Neuronal stem cell (in vitro differentiated cells): ENCODE measurements at regions not wholly inside any gene's neighbourhood (a gene's known extent, or its start where the extent isn't known, plus 50 kb on each side); places are given as distances from the start of the nearest gene placed in this dataset.

ENCODE experiments used
- DNase-seq: peaks from one replicate; pipeline ENCODE4 v3.0.0-alpha.2; 2013; ENCODE audit warnings: low spot score
- H2AFZ ChIP-seq: one replicate; pipeline ENCODE4 v1.6.1; 2013; ENCODE audit warnings: mild to moderate bottlenecking, low read length, inconsistent platforms
- H2AK5ac ChIP-seq: 2 replicates; pipeline ENCODE4 v1.6.1; 2013; ENCODE audit warnings: low read depth, mild to moderate bottlenecking, inconsistent platforms, low read length, moderate library complexity, mixed read lengths
- H2BK120ac ChIP-seq: 2 replicates; pipeline ENCODE4 v1.6.1; 2013; ENCODE audit warnings: low read depth, mild to moderate bottlenecking, inconsistent platforms, low read length, moderate library complexity, mixed read lengths
- H2BK12ac ChIP-seq: one replicate; pipeline ENCODE4 v1.6.1; 2013; ENCODE audit warnings: low read length, inconsistent platforms
- H2BK15ac ChIP-seq: 2 replicates; pipeline ENCODE4 v1.6.1; 2013; ENCODE audit warnings: mild to moderate bottlenecking, low read length, inconsistent platforms, mixed read lengths
- H2BK5ac ChIP-seq: one replicate; pipeline ENCODE4 v1.6.1; 2013; ENCODE audit warnings: inconsistent platforms, mild to moderate bottlenecking, low read length, moderate library complexity
- H3K14ac ChIP-seq: one replicate; pipeline ENCODE4 v1.6.1; 2013; ENCODE audit warnings: low read length, inconsistent platforms
- H3K18ac ChIP-seq: 2 replicates; pipeline ENCODE4 v1.6.1; 2013; ENCODE audit warnings: low read length, inconsistent platforms
- H3K23ac ChIP-seq: 2 replicates; pipeline ENCODE4 v1.6.1; 2013; ENCODE audit warnings: low read depth, mild to moderate bottlenecking, mixed read lengths, low read length, inconsistent platforms; ENCODE audit not compliant: poor library complexity
- H3K27ac ChIP-seq: replicated peaks from 3 replicates; pipeline ENCODE4 v1.5.1; 2013; ENCODE audit warnings: low read length, inconsistent platforms
- H3K27me3 ChIP-seq, 3 experiments: 2 replicates each; pipeline ENCODE4 v1.6.1; 2013; ENCODE audit warnings: low read length in 3 of 3, mild to moderate bottlenecking in 2 of 3, inconsistent platforms in 1 of 3, low read depth in 1 of 3, mixed read lengths in 1 of 3, moderate library complexity in 1 of 3; ENCODE audit not compliant: control insufficient read depth in 3 of 3, insufficient read depth in 3 of 3
- H3K36me3 ChIP-seq, 2 donors: replicated peaks in 1 of 2; 2 replicates each; pipeline ENCODE4 v1.6.1; 2013; ENCODE audit warnings: low read length in 2 of 2; ENCODE audit not compliant: control insufficient read depth in 2 of 2, insufficient read depth in 2 of 2
- H3K4ac ChIP-seq: 2 replicates; pipeline ENCODE4 v1.6.1; 2013; ENCODE audit warnings: inconsistent platforms, mild to moderate bottlenecking, low read length, moderate library complexity
- H3K4me1 ChIP-seq, 2 donors: 1 replicate in 1 of 2; 2 replicates in 1 of 2; pipeline ENCODE4 v1.6.1; 2013; ENCODE audit warnings: low read length in 2 of 2, low read depth in 1 of 2; ENCODE audit not compliant: control insufficient read depth in 2 of 2, insufficient read depth in 1 of 2
- H3K4me2 ChIP-seq: one replicate; pipeline ENCODE4 v1.6.1; 2013; ENCODE audit warnings: mild to moderate bottlenecking, low read length, inconsistent platforms; ENCODE audit not compliant: insufficient read depth, poor library complexity, severe bottlenecking
- H3K4me3 ChIP-seq, 2 donors: 2 replicates each; pipeline ENCODE4 v1.5.1; 2013; ENCODE audit warnings: low read length in 2 of 2, mild to moderate bottlenecking in 2 of 2, inconsistent platforms in 1 of 2, moderate library complexity in 1 of 2
- H3K79me1 ChIP-seq: one replicate; pipeline ENCODE4 v1.6.1; 2013; ENCODE audit warnings: low read depth, mild to moderate bottlenecking, inconsistent platforms, low read length, moderate library complexity
- H3K9ac ChIP-seq: one replicate; pipeline ENCODE4 v1.6.1; 2013; ENCODE audit warnings: mild to moderate bottlenecking, low read depth, low read length, inconsistent platforms; ENCODE audit not compliant: poor library complexity
- H3K9me3 ChIP-seq, 2 donors: replicated peaks in 1 of 2; 2 replicates each; pipeline versions ENCODE3 to v1.6.1; 2013; ENCODE audit warnings: low read length in 2 of 2, mild to moderate bottlenecking in 2 of 2, inconsistent platforms in 1 of 2, low read depth in 1 of 2, mixed read lengths in 1 of 2, moderate library complexity in 1 of 2; ENCODE audit not compliant: control insufficient read depth in 2 of 2, insufficient read depth in 1 of 2
- H4K8ac ChIP-seq: one replicate; pipeline ENCODE4 v1.6.1; 2013; ENCODE audit warnings: low read depth, mild to moderate bottlenecking, inconsistent platforms, low read length, moderate library complexity
- H4K91ac ChIP-seq: one replicate; pipeline ENCODE4 v1.6.1; 2013; ENCODE audit warnings: low read length, low read depth, mild to moderate bottlenecking, inconsistent platforms; ENCODE audit not compliant: poor library complexity
- WGBS, 2 donors: extraction: QIAGEN DNeasy Blood & Tissue Kit; methylation state at CpG; one replicate each; pipeline ENCODE4 v1.1.7; 2013; ENCODE audit warnings: missing lambda C conversion rate in 2 of 2, mixed read lengths in 1 of 2; ENCODE audit not compliant: insufficient read length in 2 of 2, insufficient replicate concordance in 1 of 2; ENCODE audit errors: extremely low coverage in 2 of 2; 5-methylcytosine and 5-hydroxymethylcytosine counted together

- H3K4me3 ChIP-seq: no peak overlapping the region
- H3K36me3 ChIP-seq: no peaks in the 10 kb centered on the region
- H4K91ac ChIP-seq: no peak overlapping the region
- no peak overlapping the region for H3K18ac ChIP-seq
- no peak overlapping the region for H2BK5ac ChIP-seq
- no peak overlapping the region for H2AK5ac ChIP-seq
- no peak for DNase-seq
- H3K79me1 ChIP-seq: no peaks in the 10 kb centered on the region
- H2BK120ac ChIP-seq: no peak overlapping the region
- no CpG with 5 or more reads among the region's 5 CpGs for WGBS, 2 donors
- no peaks in the 10 kb centered on the region for H3K4me1 ChIP-seq
- no peak overlapping the region for H3K27ac ChIP-seq
- no peak overlapping the region for H2BK15ac ChIP-seq
- H3K4me2 ChIP-seq: no peak overlapping the region
- no peak overlapping the region for H3K4ac ChIP-seq
- H4K8ac ChIP-seq: no peak overlapping the region
- no peak overlapping the region for H3K23ac ChIP-seq
- peaks cover 0 to 2% (median 0%) of the 10 kb centered on the region in 3 experiments for H3K27me3 ChIP-seq
- H3K9ac ChIP-seq: no peak overlapping the region
- no peaks in the 10 kb centered on the region for H3K9me3 ChIP-seq
- no peak overlapping the region for H2AFZ ChIP-seq
- H3K14ac ChIP-seq: no peak overlapping the region
- no peak overlapping the region for H2BK12ac ChIP-seq
These were observed 57.0 kb downstream of the RASL11A start for GRCh38 chr13:27327633-27328032.

GRCh38 chr13:27329210-27329609, 58.6 kb downstream of the RASL11A start:
- H3K4me2 ChIP-seq: no peak overlapping the region
- no peak overlapping the region for H4K8ac ChIP-seq
- no peak overlapping the region for H3K14ac ChIP-seq
- H2AFZ ChIP-seq: no peak overlapping the region
- H3K27ac ChIP-seq: no peak overlapping the region
- H2AK5ac ChIP-seq: no peak overlapping the region
- H3K18ac ChIP-seq: no peak overlapping the region
- no peak overlapping the region for H3K9ac ChIP-seq
- H4K91ac ChIP-seq: no peak overlapping the region
- peaks cover 0 to 2% (median 0%) of the 10 kb centered on the region in 3 experiments for H3K27me3 ChIP-seq
- H3K36me3 ChIP-seq: no peaks in the 10 kb centered on the region
- WGBS, 2 donors: no CpG with 5 or more reads among the region's 5 CpGs
- no peak overlapping the region for H2BK120ac ChIP-seq
- no peak for DNase-seq
- H3K9me3 ChIP-seq: no peaks in the 10 kb centered on the region
- no peak overlapping the region for H2BK12ac ChIP-seq
- no peak overlapping the region for H3K23ac ChIP-seq
- H3K79me1 ChIP-seq: no peaks in the 10 kb centered on the region
- H3K4me1 ChIP-seq: no peaks in the 10 kb centered on the region
- H3K4me3 ChIP-seq: no peak overlapping the region
- H2BK5ac ChIP-seq: no peak overlapping the region
- H3K4ac ChIP-seq: no peak overlapping the region
- H2BK15ac ChIP-seq: no peak overlapping the region

GRCh38 chr13:27334774-27335435, 64.3 kb downstream of the RASL11A start:
- no peaks in the 10 kb centered on the region for H3K36me3 ChIP-seq
- no peak overlapping the region for H3K9ac ChIP-seq
- DNase-seq: no peak
- H2AFZ ChIP-seq: no peak overlapping the region
- no CpG with 5 or more reads among the region's 13 CpGs for WGBS, 2 donors
- no peak overlapping the region for H3K23ac ChIP-seq
- peaks cover 0 to 6% of the 10 kb centered on the region in 2 donors for H3K4me1 ChIP-seq
- H4K91ac ChIP-seq: no peak overlapping the region
- H3K14ac ChIP-seq: no peak overlapping the region
- no peak overlapping the region for H2BK120ac ChIP-seq
- no peak overlapping the region for H2BK12ac ChIP-seq
- no peak overlapping the region for H3K4me2 ChIP-seq
- peaks cover 0 to 12% (median 4%) of the 10 kb centered on the region in 3 experiments for H3K27me3 ChIP-seq
- H3K9me3 ChIP-seq: peaks cover 0 to 4% of the 10 kb centered on the region in 2 donors
- H3K4ac ChIP-seq: no peak overlapping the region
- no peak overlapping the region for H3K18ac ChIP-seq
- H3K4me3 ChIP-seq: no peak overlapping the region
- H2BK5ac ChIP-seq: no peak overlapping the region
- H3K27ac ChIP-seq: no peak overlapping the region
- H2AK5ac ChIP-seq: no peak overlapping the region
- no peak overlapping the region for H2BK15ac ChIP-seq
- H3K79me1 ChIP-seq: no peaks in the 10 kb centered on the region
- H4K8ac ChIP-seq: no peak overlapping the region

- no CpG with 5 or more reads among the region's 6 CpGs for WGBS, 2 donors
- H3K79me1 ChIP-seq: no peaks in the 10 kb centered on the region
These were observed 65.5 kb downstream of the RASL11A start for GRCh38 chr13:27336014-27336673.

More at GRCh38 chr13:27336014-27336673, 65.5 kb downstream of the RASL11A start:
- peaks cover 0 to 6% of the 10 kb centered on the region in 2 donors for H3K4me1 ChIP-seq
- no peak overlapping the region for H3K14ac ChIP-seq
- H3K4me3 ChIP-seq: no peak overlapping the region
- H3K9ac ChIP-seq: no peak overlapping the region
- H2AFZ ChIP-seq: peak overlapping the region; percentile 56
- no peak overlapping the region for H2BK120ac ChIP-seq
- no peaks in the 10 kb centered on the region for H3K36me3 ChIP-seq
- H4K91ac ChIP-seq: no peak overlapping the region
- H3K4me2 ChIP-seq: no peak overlapping the region
- peak overlapping the region; percentile 30 for H2BK5ac ChIP-seq
- DNase-seq: no peak
- H4K8ac ChIP-seq: no peak overlapping the region
- no peak overlapping the region for H2BK15ac ChIP-seq
- no peak overlapping the region for H2BK12ac ChIP-seq
- H3K4ac ChIP-seq: no peak overlapping the region
- H3K23ac ChIP-seq: no peak overlapping the region
- no peak overlapping the region for H3K18ac ChIP-seq
- peaks cover 0 to 15% (median 4%) of the 10 kb centered on the region in 3 experiments for H3K27me3 ChIP-seq
- no peak overlapping the region for H2AK5ac ChIP-seq
- H3K9me3 ChIP-seq: peaks cover 0 to 4% of the 10 kb centered on the region in 2 donors
- no peak overlapping the region for H3K27ac ChIP-seq
